ENCODE measurements at regions not wholly inside any gene's neighbourhood (a gene's known extent, or its start where the extent isn't known, plus 50 kb on each side); places are given as distances from the start of the nearest gene placed in this dataset.

- Histone ChIP-seq H3K4me2 (no peak overlapping the region), H3K79me2 (replicated peaks; ENCODE audit: insufficient read depth) (no peaks in the 10 kb centered on the region), H2AFZ (no peak overlapping the region), H3K9me2 (ENCODE audit: insufficient read depth) (no peaks in the 10 kb centered on the region), H3K27me3 (ENCODE audit: insufficient read depth) (no peaks in the 10 kb centered on the region), H4K20me1 (replicated peaks; ENCODE audit: insufficient read depth) (no peaks in the 10 kb centered on the region), H3K36me3 (ENCODE audit: insufficient read depth) (no peaks in the 10 kb centered on the region), H3K4me1 (ENCODE audit: insufficient read depth) (no peaks in the 10 kb centered on the region), H3K4me3 (no peak overlapping the region), H3K27ac (ENCODE audit: low read depth) (no peak overlapping the region), H3F3A (replicated peaks; ENCODE audit: low read depth) (no peaks in the 10 kb centered on the region)
- DNase-seq (ENCODE audit: low spot score): no peak
- H3K4me3 Mint-ChIP-seq: no peak overlapping the region
- H3K9me3 Mint-ChIP-seq: no peaks in the 10 kb centered on the region
- peaks cover 2% of the 10 kb centered on the region for H3K27me3 Mint-ChIP-seq (ENCODE audit: insufficient read depth, low read depth, poor library complexity)
- H3K27ac Mint-ChIP-seq: no peak overlapping the region
- no peaks in the 10 kb centered on the region for H3K4me1 Mint-ChIP-seq
- ATAC-seq: no peak
- TF ChIP-seq, protein P1, sequence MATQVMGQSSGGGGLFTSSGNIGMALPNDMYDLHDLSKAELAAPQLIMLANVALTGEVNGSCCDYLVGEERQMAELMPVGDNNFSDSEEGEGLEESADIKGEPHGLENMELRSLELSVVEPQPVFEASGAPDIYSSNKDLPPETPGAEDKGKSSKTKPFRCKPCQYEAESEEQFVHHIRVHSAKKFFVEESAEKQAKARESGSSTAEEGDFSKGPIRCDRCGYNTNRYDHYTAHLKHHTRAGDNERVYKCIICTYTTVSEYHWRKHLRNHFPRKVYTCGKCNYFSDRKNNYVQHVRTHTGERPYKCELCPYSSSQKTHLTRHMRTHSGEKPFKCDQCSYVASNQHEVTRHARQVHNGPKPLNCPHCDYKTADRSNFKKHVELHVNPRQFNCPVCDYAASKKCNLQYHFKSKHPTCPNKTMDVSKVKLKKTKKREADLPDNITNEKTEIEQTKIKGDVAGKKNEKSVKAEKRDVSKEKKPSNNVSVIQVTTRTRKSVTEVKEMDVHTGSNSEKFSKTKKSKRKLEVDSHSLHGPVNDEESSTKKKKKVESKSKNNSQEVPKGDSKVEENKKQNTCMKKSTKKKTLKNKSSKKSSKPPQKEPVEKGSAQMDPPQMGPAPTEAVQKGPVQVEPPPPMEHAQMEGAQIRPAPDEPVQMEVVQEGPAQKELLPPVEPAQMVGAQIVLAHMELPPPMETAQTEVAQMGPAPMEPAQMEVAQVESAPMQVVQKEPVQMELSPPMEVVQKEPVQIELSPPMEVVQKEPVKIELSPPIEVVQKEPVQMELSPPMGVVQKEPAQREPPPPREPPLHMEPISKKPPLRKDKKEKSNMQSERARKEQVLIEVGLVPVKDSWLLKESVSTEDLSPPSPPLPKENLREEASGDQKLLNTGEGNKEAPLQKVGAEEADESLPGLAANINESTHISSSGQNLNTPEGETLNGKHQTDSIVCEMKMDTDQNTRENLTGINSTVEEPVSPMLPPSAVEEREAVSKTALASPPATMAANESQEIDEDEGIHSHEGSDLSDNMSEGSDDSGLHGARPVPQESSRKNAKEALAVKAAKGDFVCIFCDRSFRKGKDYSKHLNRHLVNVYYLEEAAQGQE (IDR thresholded peaks at IDR 0.05; ENCODE audit: unreplicated experiment): no peak
- TF ChIP-seq ETS1 (IDR thresholded peaks at IDR 0.05): no peak
- no peak for TF ChIP-seq POLR2AphosphoS5 (IDR thresholded peaks at IDR 0.05; ENCODE audit: low read depth)
- TF ChIP-seq CREB1 (CRISPR knock-in tag; IDR thresholded peaks at IDR 0.05; ENCODE audit: low read depth): no peak
- no peak for TF ChIP-seq EZH2phosphoT487 (IDR thresholded peaks at IDR 0.05; ENCODE audit: unreplicated experiment)
- TF ChIP-seq, protein P2, sequence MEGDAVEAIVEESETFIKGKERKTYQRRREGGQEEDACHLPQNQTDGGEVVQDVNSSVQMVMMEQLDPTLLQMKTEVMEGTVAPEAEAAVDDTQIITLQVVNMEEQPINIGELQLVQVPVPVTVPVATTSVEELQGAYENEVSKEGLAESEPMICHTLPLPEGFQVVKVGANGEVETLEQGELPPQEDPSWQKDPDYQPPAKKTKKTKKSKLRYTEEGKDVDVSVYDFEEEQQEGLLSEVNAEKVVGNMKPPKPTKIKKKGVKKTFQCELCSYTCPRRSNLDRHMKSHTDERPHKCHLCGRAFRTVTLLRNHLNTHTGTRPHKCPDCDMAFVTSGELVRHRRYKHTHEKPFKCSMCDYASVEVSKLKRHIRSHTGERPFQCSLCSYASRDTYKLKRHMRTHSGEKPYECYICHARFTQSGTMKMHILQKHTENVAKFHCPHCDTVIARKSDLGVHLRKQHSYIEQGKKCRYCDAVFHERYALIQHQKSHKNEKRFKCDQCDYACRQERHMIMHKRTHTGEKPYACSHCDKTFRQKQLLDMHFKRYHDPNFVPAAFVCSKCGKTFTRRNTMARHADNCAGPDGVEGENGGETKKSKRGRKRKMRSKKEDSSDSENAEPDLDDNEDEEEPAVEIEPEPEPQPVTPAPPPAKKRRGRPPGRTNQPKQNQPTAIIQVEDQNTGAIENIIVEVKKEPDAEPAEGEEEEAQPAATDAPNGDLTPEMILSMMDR (conservative IDR thresholded peaks at IDR 0.05; ENCODE audit: low read depth in 2 of 2): no peak
- TF ChIP-seq EZH2 (IDR thresholded peaks at IDR 0.05; ENCODE audit: low read depth, unreplicated experiment): no peak
- no peak for TF ChIP-seq JUNB (IDR thresholded peaks at IDR 0.05; ENCODE audit: unreplicated experiment)
- TF ChIP-seq ZNF331 (CRISPR knock-in tag; IDR thresholded peaks at IDR 0.05; ENCODE audit: low read depth): no peak
- TF ChIP-seq STAT1 (IDR thresholded peaks at IDR 0.05; ENCODE audit: unreplicated experiment): no peak
- no peak for TF ChIP-seq ZNF114 (CRISPR knock-in tag; IDR thresholded peaks at IDR 0.05)
- TF ChIP-seq ZNF462 (CRISPR knock-in tag; IDR thresholded peaks at IDR 0.05): no peak
- TF ChIP-seq NANOG (IDR thresholded peaks at IDR 0.05; ENCODE audit: borderline replicate concordance): no peak
- no peaks in the 10 kb centered on the region for H3K36me3 Mint-ChIP-seq (ENCODE audit: low read depth)
Measured at GRCh38 chr15:85276921-85277320, 103.5 kb upstream of the AKAP13 start.
